GM04503 (cell line): ENCODE measurements at regions not wholly inside any gene's neighbourhood (a gene's known extent, or its start where the extent isn't known, plus 50 kb on each side); places are given as distances from the start of the nearest gene placed in this dataset.

Source experiments
- DNase-seq: peaks from one replicate; pipeline ENCODE4 v3.0.0-alpha.2; 2012; ENCODE audit warnings: low read depth

- no peak for DNase-seq
These were observed 237.0 kb upstream of the CEP162 start for GRCh38 chr6:84464471-84464870.

DNA sequence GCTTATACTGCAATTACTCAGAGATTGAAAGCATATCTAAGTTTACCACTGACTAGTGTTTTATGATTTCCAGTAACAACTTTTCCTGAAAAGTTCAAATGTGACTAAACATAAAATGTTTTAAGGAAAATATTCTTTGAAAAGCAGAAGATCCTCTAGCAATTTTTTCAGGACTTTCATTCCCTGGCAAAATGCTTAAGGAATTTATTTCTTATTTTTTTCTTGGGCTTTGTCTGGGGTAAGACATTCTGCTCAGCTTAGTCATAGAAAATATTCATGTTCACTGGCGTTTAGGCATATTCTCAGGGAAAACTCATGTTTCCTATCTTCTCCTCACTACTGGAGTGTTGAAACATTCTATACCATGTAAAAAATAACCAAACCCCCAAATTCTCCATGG is 235.3 kb upstream of the CEP162 start:
- DNase-seq = peak; percentile 64

GRCh38 chr6:84461461-84461860 is 234.0 kb upstream of the CEP162 start:
- DNase-seq = no peak

DNA sequence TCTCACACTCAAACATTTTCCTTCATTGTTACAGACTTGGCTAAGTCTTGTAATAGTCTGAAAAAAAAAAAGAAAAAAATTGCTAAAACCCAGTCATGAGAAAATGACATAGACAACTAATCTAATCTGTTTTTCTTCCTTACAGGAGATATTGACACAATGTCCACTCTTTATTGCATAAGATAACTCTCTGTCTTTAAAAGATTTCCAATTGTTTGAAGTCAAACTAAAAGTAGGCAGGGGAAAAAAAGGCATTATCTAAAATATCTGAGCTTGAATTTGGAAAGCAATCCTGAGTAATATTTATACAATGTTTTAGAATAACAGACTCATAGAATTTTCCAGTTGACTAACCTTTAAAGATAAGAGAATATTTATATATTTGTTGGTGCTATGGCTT is 233.0 kb upstream of the CEP162 start:
- no peak for DNase-seq

- no peak for DNase-seq
These were observed 232.0 kb upstream of the CEP162 start for GRCh38 chr6:84459401-84459800.

DNA sequence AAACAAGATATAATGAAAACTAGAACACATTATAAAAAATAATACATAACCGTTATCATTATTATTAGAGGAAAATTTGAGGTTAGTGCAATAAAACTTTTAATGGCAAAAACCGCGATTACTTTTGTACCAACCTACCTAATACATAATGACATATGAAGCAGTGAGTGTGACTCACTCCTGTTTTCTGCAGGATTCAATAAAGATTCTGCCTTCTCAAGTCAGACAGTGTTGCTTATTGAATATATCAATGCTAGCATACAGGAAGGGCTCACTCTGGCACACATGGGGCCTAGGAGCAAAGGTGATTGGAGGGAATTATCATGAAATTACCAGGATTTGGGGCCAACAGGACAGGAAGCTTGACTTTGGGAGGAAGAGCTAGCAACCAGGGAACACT is 230.8 kb upstream of the CEP162 start:
- DNase-seq = no peak

DNA sequence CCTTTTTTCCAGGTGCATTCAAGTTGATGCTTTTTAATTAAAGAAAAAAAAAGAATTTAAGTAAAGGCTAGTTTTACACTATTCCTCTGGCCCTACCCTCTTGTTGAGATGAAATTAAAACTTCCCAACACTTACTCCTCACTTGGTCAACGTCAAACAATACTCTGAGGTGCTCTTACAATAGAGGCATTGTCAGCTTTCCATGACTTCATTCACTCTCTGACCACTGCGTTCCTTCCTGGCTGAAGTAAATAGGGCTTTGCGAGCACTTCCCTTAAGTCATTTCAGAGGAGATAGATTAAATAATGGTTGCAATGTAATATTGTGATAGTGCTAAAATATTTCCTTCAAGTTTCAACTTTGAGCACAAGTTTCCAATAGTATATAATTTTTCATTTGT is 229.8 kb upstream of the CEP162 start:
- DNase-seq = no peak

DNA sequence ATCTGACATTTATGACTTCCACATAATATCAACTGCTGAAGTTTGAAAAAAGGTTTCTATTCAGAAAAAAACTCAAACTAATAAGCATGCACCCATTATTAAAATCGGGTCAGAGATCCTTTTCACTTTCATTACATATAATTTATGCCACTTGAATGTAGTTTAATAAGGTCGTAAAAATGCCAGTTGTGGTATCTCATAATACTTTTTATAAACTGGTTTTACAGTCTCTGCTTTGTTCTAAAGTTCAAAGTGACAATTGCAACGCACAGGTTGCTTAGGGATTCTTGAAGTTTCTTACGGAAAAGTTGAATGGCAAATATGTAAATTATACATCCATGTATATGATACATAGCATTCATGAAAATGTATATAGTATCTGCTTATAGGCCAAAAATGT is 229.4 kb upstream of the CEP162 start:
- DNase-seq = no peak

GRCh38 chr6:84455511-84456029 is 228.1 kb upstream of the CEP162 start:
- DNase-seq = no peak

DNA sequence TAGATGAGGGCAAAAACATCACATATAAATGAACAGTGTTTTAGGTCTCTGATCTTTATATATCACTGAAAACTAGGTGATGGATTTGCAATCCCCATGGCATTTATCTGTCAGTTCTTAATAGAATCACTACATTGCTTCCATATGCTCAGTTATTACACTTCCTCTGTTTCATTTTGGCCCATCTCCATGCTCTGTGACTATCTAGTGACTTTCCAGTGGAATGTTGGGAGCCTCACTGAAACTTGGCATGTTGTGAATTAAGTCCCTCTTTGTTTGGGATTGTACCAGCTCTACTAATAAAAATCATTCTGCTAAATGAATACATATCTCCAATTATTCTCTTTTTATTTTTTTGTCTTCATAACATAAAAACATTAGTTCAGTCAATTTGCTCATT is 226.1 kb upstream of the CEP162 start:
- no peak for DNase-seq

DNA sequence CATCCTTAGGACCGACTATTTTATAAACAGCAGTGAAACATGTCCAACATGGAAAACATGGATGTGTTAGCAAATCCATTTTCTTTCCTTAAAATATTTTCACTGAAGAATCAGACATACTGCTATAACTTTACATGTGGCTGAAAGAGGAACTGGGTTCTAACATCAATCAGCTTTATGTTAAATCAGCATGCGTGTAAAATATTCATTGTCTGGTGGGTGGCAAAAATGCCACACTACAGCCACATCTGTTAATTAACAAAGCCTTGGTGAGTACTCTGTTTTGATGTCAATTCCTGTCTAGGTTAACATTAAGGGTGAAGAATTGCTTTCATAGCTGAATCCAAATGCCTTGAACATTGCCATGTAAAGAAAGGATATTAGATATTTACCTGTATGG is 222.6 kb upstream of the CEP162 start:
- DNase-seq = no peak

DNA sequence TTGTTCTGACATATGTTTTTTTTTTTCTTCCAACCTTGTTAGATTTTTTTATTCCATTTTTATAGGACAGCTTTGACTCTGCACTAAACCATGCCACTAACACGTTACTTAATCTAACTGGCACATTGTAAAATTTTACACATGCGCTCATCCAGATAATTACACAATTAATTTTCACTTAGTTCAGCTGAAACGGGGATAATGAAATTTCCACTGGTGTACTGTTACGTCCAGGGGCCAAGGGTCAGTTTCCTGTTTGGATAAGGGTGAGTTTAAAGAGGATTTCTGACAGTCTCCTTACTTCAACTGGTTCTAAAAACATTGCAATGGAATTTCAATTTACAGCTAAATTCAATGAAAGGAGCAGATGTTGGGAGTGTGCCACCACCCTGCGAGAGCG is 221.8 kb upstream of the CEP162 start:
- no peak for DNase-seq

DNA sequence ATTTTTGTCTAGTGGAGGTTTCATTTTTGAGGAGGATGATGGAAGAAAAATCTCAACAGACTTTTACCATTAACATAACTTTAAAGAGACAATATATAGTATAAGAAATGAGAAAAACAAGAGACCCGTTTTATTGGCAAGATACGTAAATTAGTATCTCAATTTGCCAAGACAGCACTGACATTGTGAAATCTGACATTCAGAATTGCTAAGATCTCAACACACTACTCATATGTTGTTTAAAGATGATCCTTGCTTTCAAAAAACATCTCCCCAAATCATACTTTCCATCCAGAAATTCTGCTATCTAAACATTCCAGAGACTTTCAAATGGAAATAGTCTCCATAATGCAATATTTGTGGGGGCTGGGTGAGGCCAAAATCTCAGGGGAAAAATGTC is 220.9 kb upstream of the CEP162 start:
- no peak for DNase-seq

DNA sequence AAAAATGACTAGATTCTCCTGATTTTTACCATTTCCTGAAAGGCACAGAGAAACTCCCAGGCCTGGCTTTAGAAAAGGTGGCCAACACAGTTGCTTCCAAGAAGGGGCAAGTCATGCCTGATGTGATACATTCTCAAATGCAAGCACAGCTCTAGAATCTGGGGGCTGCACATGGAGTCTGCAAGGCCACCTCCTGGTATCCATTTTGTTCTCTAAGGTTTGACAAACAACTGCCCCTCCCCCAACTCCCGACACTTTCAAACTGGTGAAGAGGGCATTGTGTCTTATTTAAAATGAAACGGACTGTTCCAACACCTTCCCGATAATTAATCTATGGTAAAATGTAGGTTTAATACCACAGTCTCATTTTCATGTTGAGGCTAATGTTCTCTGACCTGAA is 220.2 kb upstream of the CEP162 start:
- DNase-seq = no peak

DNA sequence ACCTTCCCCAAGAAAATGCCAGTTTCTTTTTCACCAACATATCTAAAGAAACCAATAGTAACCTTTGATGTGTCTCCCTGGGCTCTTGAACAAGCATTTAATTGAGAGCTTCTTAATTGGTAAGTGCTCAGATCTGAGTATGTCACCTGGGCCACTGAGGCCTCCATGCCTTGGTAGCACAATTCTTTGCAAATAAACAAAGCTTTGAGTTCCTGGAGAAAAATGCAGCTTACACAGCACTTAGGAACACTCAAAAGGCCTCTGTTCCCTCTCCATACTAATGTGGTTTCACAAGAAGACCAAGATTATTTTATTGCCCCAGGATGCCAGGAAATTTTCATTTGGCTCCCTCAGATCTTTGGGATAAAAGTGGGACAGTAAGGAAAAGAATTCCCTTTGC is 217.6 kb upstream of the CEP162 start:
- no peak for DNase-seq

GRCh38 chr6:84442208-84442607 is 214.8 kb upstream of the CEP162 start:
- no peak for DNase-seq

DNA sequence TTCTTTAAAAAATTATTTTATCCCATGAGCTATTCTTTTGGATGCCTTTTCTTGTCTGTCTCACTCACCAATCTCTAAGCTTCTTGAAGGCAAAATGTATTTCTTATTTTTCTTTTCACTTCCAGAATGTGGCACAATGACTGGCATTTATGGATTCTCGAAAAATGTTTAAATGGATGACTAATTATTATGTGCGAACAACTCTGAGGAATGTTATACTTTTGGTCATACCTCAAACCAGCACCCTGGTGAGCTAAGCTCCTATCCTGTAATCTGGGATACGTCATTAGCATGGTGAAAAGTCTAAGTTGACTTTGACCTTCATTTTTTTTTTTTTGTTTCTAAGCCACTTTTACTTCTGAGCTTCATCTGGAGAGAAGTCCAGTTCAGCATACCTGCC is 214.0 kb upstream of the CEP162 start:
- DNase-seq = no peak

- DNase-seq = no peak
These were observed 207.1 kb upstream of the CEP162 start for GRCh38 chr6:84434550-84434949.

DNA sequence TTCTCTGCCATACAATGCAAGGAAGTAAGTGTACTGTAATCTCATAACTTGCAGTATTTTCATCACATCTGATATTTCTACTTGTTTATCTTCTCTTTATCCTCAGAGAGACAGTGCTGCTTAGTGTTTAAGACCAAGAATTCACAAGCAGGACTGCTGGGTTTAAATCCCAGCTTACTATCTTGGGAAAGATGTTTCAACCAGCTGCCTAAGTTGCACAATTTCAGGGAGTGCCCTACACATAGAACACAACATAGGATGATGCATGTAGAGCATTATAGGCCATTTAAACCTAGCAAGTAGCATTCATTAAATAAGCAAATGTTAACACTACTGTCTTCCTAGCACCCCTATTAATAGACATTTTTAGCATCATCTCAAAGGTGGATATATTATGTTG is 205.2 kb upstream of the CEP162 start:
- no peak for DNase-seq

DNA sequence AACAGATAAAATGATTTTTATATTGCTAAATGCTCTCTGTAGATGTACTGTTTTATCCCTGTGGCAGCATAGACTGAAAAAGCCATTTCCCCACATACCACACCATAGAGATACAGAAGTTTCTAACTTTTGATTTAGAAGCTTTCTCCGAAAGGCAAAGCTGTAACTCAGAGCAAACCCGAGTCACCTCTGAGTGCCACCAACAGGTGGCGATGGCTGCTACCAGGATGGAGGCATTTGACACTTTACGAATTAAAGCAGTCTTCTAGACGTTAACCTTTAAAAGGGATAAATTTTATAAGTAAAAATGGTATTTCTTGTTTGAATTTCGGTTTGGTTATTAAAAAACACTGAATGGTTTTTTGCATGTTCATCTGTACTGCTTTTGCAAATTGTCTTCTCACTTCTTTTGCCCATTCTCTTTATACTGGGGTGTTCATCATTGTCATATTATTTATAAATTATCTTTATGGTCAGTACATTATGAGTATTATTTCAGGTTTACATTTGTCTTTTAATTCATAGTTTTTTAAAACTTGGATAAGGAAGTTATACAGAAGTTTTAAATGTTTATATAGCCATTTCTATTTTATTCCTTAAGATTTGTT is 201.0 kb upstream of the CEP162 start:
- DNase-seq = no peak

DNA sequence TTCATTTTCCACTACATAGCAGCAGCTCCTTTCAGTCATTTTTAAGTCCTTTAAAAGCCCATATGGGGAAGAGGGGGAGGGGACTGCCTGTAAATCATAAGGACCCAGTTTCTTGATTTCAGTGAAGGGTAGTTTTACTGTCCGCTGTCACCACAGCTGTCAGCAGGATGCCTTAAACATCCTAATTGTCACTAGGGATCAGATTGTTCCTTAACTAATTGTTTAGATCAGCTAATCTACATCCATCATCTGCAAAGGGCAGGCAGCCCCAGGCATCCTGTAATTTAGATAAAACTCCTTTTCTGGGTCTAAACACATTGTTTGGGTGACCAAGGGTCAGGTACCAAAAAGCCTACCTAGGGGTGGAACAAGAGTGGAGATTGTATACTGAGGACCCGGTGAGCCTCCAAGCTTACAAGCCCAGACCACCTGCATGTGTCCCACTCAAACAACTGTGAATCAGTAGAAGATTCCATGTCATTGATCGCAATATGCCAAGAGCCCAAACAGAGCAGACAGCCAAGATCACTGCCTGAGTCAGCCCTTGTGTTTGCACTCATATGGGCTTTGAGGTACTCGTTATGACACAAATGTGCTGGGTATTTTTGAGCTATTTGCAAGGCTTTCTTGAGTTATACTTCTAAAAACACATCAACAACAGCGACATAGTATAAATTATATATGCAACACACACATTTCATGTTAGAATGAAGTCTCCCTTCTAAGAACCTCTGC is 198.7 kb upstream of the CEP162 start:
- DNase-seq = no peak

- no peak for DNase-seq
These were observed 197.5 kb upstream of the CEP162 start for GRCh38 chr6:84424956-84425355.

GRCh38 chr6:84422380-84422968 is 195.0 kb upstream of the CEP162 start:
- no peak for DNase-seq

DNA sequence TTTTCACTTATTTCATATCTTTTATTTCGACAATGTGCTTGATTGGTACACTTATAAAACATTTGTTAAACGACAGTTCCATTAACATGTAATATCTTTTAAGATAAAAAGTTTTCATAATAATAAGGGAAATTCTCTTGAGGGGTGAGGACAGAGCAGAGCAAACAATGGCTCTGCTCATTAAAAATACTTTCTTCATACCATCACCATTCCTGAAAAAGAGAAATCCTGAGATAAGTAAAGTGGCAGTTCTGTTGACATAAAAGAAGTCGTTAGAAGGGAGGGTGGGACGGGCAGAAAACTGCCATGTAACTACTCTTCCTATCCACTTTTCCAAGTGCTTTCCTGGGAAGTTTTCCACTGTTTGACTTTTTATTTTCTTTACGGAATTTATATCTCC is 193.6 kb upstream of the CEP162 start:
- DNase-seq = no peak
